Vagina (tissue), 2 donors: ENCODE measurements at regions not wholly inside any gene's neighbourhood (a gene's known extent, or its start where the extent isn't known, plus 50 kb on each side); places are given as distances from the start of the nearest gene placed in this dataset.

Experiments
- POLR2A ChIP-seq, 2 donors: fragments of 450-650 bp; IDR thresholded peaks; one replicate each; pipeline ENCODE4 v1.6.1; 2017; ENCODE audit warnings: antibody characterized with exemption in 2 of 2, mild to moderate bottlenecking in 2 of 2, moderate library complexity in 2 of 2
- TF ChIP-seq, protein P1 (sequence below), 3 experiments: fragments of 450-650 bp in 2 of 3; fragments of 200-600 bp in 1 of 3; sonication (generic) in 1 of 3; IDR thresholded peaks; one replicate each; pipeline ENCODE4 v1.5.1; 2017 to 2019; ENCODE audit warnings: antibody characterized with exemption in 3 of 3, mild to moderate bottlenecking in 2 of 3, moderate library complexity in 2 of 3

- TF ChIP-seq, protein P1, sequence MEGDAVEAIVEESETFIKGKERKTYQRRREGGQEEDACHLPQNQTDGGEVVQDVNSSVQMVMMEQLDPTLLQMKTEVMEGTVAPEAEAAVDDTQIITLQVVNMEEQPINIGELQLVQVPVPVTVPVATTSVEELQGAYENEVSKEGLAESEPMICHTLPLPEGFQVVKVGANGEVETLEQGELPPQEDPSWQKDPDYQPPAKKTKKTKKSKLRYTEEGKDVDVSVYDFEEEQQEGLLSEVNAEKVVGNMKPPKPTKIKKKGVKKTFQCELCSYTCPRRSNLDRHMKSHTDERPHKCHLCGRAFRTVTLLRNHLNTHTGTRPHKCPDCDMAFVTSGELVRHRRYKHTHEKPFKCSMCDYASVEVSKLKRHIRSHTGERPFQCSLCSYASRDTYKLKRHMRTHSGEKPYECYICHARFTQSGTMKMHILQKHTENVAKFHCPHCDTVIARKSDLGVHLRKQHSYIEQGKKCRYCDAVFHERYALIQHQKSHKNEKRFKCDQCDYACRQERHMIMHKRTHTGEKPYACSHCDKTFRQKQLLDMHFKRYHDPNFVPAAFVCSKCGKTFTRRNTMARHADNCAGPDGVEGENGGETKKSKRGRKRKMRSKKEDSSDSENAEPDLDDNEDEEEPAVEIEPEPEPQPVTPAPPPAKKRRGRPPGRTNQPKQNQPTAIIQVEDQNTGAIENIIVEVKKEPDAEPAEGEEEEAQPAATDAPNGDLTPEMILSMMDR (IDR thresholded peaks at IDR 0.05) = no peak
- no peak for TF ChIP-seq POLR2A (IDR thresholded peaks at IDR 0.05)
Observed at GRCh38 chr5:5886812-5887486, 464.5 kb downstream of the ICE1 start.
